ENCODE measurements at regions not wholly inside any gene's neighbourhood (a gene's known extent, or its start where the extent isn't known, plus 50 kb on each side); places are given as distances from the start of the nearest gene placed in this dataset.

GRCh38 chr5:165108809-165109208 lies 1603.4 kb downstream of the MAT2B start:
- H3K4me3 ChIP-seq (replicated peaks in 1 of 3): no peak overlapping the region
- peaks cover 0 to 10% of the 10 kb centered on the region in 2 donors for H3K4me1 ChIP-seq
- no peaks in the 10 kb centered on the region for H3K27me3 ChIP-seq
- H3K27ac ChIP-seq: no peak overlapping the region
- no peaks in the 10 kb centered on the region for H3K36me3 ChIP-seq
- no peaks in the 10 kb centered on the region for H3K9me3 ChIP-seq
- DNase-seq: no peak
- intact Hi-C loops (cut with DNase I): no loop called here
- 48% methylated on average over 3 of the region's 3 CpGs for WGBS, 2 donors
- TF ChIP-seq CTCF (IDR thresholded peaks at IDR 0.05) (no peak), POLR2A (IDR thresholded peaks at IDR 0.05) (no peak)

GRCh38 chr5:165119175-165119574 lies 1613.8 kb downstream of the MAT2B start:
- intact Hi-C loops (cut with DNase I): no loop called here
- no peaks in the 10 kb centered on the region for H3K9me3 ChIP-seq
- no peak overlapping the region for H3K27ac ChIP-seq

GRCh38 chr5:165126598-165126997 lies 1621.2 kb downstream of the MAT2B start:
- Histone ChIP-seq H3K9me3 (no peaks in the 10 kb centered on the region), H3K4me3 (replicated peaks in 1 of 3) (no peak overlapping the region), H3K4me1 (no peaks in the 10 kb centered on the region), H3K27ac (no peak overlapping the region), H3K27me3 (no peaks in the 10 kb centered on the region), H3K36me3 (no peaks in the 10 kb centered on the region)
- WGBS, 2 donors: 79 to 80% methylated on average over 3 of the region's 3 CpGs
- intact Hi-C loops (cut with DNase I): no loop called here
- no peak for TF ChIP-seq POLR2A (IDR thresholded peaks at IDR 0.05)
- TF ChIP-seq CTCF (IDR thresholded peaks at IDR 0.05): no peak
- DNase-seq: no peak

More at GRCh38 chr5:165119175-165119574, 1613.8 kb downstream of the MAT2B start:
- DNase-seq: no peak
- Histone ChIP-seq H3K4me1 (no peaks in the 10 kb centered on the region), H3K4me3 (replicated peaks in 1 of 3) (no peak overlapping the region), H3K36me3 (no peaks in the 10 kb centered on the region), H3K27me3 (no peaks in the 10 kb centered on the region)
- no peak for TF ChIP-seq CTCF (IDR thresholded peaks at IDR 0.05)
- no peak for TF ChIP-seq POLR2A (IDR thresholded peaks at IDR 0.05)
- WGBS, 2 donors: 64 to 72% methylated on average over 2 of the region's 2 CpGs

GRCh38 chr5:165127941-165128340 lies 1622.5 kb downstream of the MAT2B start:
- no peak overlapping the region for H3K4me3 ChIP-seq (replicated peaks in 1 of 3)
- TF ChIP-seq CTCF (IDR thresholded peaks at IDR 0.05) (no peak), POLR2A (IDR thresholded peaks at IDR 0.05) (no peak)
- H3K9me3 ChIP-seq: no peaks in the 10 kb centered on the region
- H3K27ac ChIP-seq: no peak overlapping the region
- intact Hi-C loops (cut with DNase I): no loop called here
- 35 to 84% methylated on average over 2 of the region's 2 CpGs for WGBS, 2 donors
- H3K4me1 ChIP-seq: no peaks in the 10 kb centered on the region
- DNase-seq: no peak
- no peaks in the 10 kb centered on the region for H3K36me3 ChIP-seq
- no peaks in the 10 kb centered on the region for H3K27me3 ChIP-seq

GRCh38 chr5:165130656-165131055 lies 1625.2 kb downstream of the MAT2B start:
- Histone ChIP-seq H3K9me3 (no peaks in the 10 kb centered on the region), H3K4me3 (replicated peaks in 1 of 3) (no peak overlapping the region), H3K27ac (no peak overlapping the region), H3K4me1 (no peaks in the 10 kb centered on the region), H3K27me3 (no peaks in the 10 kb centered on the region), H3K36me3 (no peaks in the 10 kb centered on the region)
- DNase-seq: no peak
- intact Hi-C loops (cut with DNase I): no loop called here
- 79 to 81% methylated on average over 4 of the region's 4 CpGs for WGBS, 2 donors
- TF ChIP-seq CTCF (IDR thresholded peaks at IDR 0.05) (no peak), POLR2A (IDR thresholded peaks at IDR 0.05) (no peak)

Data from thyroid gland (tissue), 4 donors.